SK-N-SH treated with all-trans-retinoic acid at 6 μM for 48 hours (cell line): ENCODE measurements at regions not wholly inside any gene's neighbourhood (a gene's known extent, or its start where the extent isn't known, plus 50 kb on each side); places are given as distances from the start of the nearest gene placed in this dataset.
"Not testable (repeated sequence)": the region's sequence is repeated elsewhere in the genome, so short reads cannot be mapped to it uniquely, and the experiment has no call there.

Experiments used
- ATAC-seq: fragments of 200-7000 bp; cut with Tn5 transposase; 3 replicates; pipeline ENCODE4 v1.9.1; 2020; ENCODE audit warnings: mild to moderate bottlenecking, moderate library complexity
- BACH2 ChIP-seq: fragments of 250-450 bp; sonication (Bioruptor Pico); IDR thresholded peaks from 2 replicates; pipeline ENCODE4 v1.9.0; 2021; ENCODE audit warnings: mild to moderate bottlenecking, borderline replicate concordance
- CSDC2 ChIP-seq: fragments of 250-450 bp; sonication (Bioruptor Pico); IDR thresholded peaks from 2 replicates; pipeline ENCODE4 v1.5.0; 2020; ENCODE audit warnings: mild to moderate bottlenecking, moderate library complexity
- ESRRG ChIP-seq: fragments of 250-450 bp; sonication (Bioruptor Pico); IDR thresholded peaks from 2 replicates; pipeline ENCODE4 v1.6.1; 2021; ENCODE audit warnings: mild to moderate bottlenecking
- ISL1 ChIP-seq: fragments of 250-450 bp; sonication (Bioruptor Pico); IDR thresholded peaks from 2 replicates; pipeline ENCODE4 v2.1.2; 2022; ENCODE audit warnings: mild to moderate bottlenecking, moderate library complexity
- PPARA ChIP-seq: fragments of 250-450 bp; sonication (Bioruptor Pico); IDR thresholded peaks from 2 replicates; pipeline ENCODE4 v1.5.0; 2020; ENCODE audit warnings: mild to moderate bottlenecking, borderline replicate concordance
- RARB ChIP-seq: fragments of 250-450 bp; sonication (Bioruptor Pico); IDR thresholded peaks from 2 replicates; pipeline ENCODE4 v1.8.0; 2021; ENCODE audit warnings: mild to moderate bottlenecking, moderate library complexity
- SNAI2 ChIP-seq: fragments of 250-450 bp; sonication (Bioruptor Pico); IDR thresholded peaks from 2 replicates; pipeline ENCODE4 v1.5.0; 2020; ENCODE audit warnings: mild to moderate bottlenecking, moderate library complexity
- TOX ChIP-seq: fragments of 250-450 bp; sonication (Bioruptor Pico); IDR thresholded peaks from 2 replicates; pipeline ENCODE4 v1.8.0; 2021; ENCODE audit warnings: mild to moderate bottlenecking, moderate library complexity, borderline replicate concordance
- ZC3H10 ChIP-seq: fragments of 250-450 bp; sonication (Bioruptor Pico); IDR thresholded peaks from 2 replicates; pipeline ENCODE4 v1.5.1; 2021; ENCODE audit warnings: mild to moderate bottlenecking, moderate library complexity
- ZFP3 ChIP-seq: fragments of 250-450 bp; sonication (Bioruptor Pico); IDR thresholded peaks from 2 replicates; pipeline ENCODE4 v1.5.0; 2020; ENCODE audit warnings: mild to moderate bottlenecking, moderate library complexity
- ZFP30 ChIP-seq: fragments of 450-650 bp; formaldehyde crosslinking; IDR thresholded peaks from 2 replicates; pipeline ENCODE4 v1.5.0; 2022; ENCODE audit warnings: mild to moderate bottlenecking, moderate library complexity
- ZNF565 ChIP-seq: fragments of 450-650 bp; formaldehyde crosslinking; conservative IDR thresholded peaks from 2 replicates; pipeline ENCODE4 v1.5.0; 2020; ENCODE audit warnings: low read depth, mild to moderate bottlenecking, moderate library complexity
- ZNF70 ChIP-seq: fragments of 450-650 bp; formaldehyde crosslinking; IDR thresholded peaks from 2 replicates; pipeline ENCODE4 v1.5.0; 2020; ENCODE audit warnings: mild to moderate bottlenecking, moderate library complexity
- ZNF8 ChIP-seq: fragments of 450-650 bp; formaldehyde crosslinking; IDR thresholded peaks from 2 replicates; pipeline ENCODE4 v1.5.0; 2020; ENCODE audit warnings: mild to moderate bottlenecking, moderate library complexity
- TF ChIP-seq, protein P1 (sequence below): fragments of 250-450 bp; sonication (Bioruptor Pico); IDR thresholded peaks from 2 replicates; pipeline ENCODE4 v1.5.1; 2020; ENCODE audit warnings: low read depth, mild to moderate bottlenecking, moderate library complexity
- TF ChIP-seq, protein P2 (sequence below): fragments of 250-450 bp; sonication (Bioruptor Pico); IDR thresholded peaks from 2 replicates; pipeline ENCODE4 v1.8.0; 2020; ENCODE audit warnings: mild to moderate bottlenecking, moderate library complexity, borderline replicate concordance
- TF ChIP-seq, protein P3 (sequence below): fragments of 250-450 bp; sonication (Bioruptor Pico); IDR thresholded peaks from 2 replicates; pipeline ENCODE4 v1.5.0; 2020; ENCODE audit warnings: mild to moderate bottlenecking, moderate library complexity
- TF ChIP-seq, protein P4 (sequence below): fragments of 250-450 bp; sonication (Bioruptor Pico); IDR thresholded peaks from 2 replicates; pipeline ENCODE4 v1.5.1; 2021; ENCODE audit warnings: mild to moderate bottlenecking, moderate library complexity

DNA sequence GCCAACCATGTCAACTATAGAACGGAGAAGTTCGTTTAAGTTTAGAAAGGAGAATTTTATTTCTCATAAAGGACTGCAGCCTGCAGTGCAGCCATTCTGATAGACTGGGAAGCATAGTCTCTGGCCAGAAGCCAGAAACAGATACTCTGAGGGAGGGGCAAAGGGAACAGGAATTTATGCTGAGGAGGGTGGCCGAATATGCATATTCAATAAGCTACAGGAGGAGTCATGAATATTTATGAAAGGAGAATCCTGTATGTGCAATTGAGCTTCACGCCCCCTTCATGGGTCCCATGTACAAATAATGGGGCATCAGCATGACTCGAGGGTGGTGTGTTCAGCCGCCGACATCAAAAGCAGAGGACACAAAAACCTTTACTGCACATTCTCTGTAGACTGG, 199.9 kb downstream of the CWF19L2 start:
- TF ChIP-seq RARB (CRISPR knock-in tag) = no peak
- no peak for ATAC-seq

DNA sequence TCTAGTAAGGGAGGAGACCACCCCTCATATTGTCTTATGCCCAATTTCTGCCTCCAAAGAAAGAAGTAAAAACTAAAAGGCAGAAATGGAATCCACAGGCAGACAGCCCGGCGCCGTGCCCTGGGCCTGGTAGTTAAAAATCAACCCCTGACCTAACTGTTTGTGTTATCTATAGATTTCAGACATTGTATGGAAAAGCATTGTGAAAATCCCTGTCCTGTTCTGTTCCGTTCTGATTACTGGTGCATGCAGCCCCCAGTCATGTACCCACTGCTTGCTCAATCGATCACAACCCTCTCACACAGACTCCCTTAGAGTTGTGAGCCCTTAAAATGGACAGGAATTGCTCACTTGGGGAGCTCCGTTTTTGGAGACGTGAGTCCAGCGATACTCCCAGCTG, 204.0 kb downstream of the CWF19L2 start:
- ATAC-seq = not testable (repeated sequence)

DNA sequence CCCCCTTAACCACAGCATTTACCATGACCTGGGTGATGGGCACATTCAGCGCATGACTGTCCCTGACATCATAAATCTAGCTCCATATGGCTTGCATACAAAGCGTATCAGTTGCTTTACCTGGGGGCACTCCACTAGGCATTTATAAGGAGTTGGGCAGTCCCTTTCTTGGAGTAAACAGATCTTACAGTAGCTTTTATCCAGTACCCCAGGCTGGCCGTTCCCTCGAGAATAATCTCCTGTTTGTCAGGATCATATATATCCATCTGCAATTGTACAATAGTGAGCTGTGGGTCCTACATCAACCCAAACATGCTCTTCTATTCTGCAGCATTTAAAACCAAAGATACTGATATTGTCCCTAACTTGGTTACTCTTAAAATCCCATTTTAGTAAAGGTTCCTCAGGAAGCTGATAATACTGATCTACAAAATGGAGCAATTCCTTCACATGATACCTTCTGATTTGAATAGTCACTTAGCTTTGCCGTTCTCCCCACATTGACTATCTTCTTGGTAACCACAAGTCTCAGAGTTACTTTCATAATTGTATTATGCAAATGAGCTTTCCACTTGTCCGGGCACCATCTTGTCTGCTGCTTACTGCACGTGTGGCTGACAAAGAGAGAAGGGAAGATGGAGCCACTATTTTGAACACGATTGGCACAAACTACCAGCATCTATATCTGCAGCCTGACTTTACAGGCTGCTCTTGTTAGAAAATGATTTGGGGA, 205.0 kb downstream of the CWF19L2 start:
- TF ChIP-seq TOX (CRISPR knock-in tag) = no peak
- no peak for TF ChIP-seq ZNF8
- TF ChIP-seq, protein P1, sequence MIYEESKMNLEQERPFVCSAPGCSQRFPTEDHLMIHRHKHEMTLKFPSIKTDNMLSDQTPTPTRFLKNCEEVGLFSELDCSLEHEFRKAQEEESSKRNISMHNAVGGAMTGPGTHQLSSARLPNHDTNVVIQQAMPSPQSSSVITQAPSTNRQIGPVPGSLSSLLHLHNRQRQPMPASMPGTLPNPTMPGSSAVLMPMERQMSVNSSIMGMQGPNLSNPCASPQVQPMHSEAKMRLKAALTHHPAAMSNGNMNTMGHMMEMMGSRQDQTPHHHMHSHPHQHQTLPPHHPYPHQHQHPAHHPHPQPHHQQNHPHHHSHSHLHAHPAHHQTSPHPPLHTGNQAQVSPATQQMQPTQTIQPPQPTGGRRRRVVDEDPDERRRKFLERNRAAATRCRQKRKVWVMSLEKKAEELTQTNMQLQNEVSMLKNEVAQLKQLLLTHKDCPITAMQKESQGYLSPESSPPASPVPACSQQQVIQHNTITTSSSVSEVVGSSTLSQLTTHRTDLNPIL = no peak
- no peak for TF ChIP-seq ZC3H10
- TF ChIP-seq BACH2 (CRISPR knock-in tag) = no peak
- no peak for TF ChIP-seq ZFP30
- TF ChIP-seq, protein P2, sequence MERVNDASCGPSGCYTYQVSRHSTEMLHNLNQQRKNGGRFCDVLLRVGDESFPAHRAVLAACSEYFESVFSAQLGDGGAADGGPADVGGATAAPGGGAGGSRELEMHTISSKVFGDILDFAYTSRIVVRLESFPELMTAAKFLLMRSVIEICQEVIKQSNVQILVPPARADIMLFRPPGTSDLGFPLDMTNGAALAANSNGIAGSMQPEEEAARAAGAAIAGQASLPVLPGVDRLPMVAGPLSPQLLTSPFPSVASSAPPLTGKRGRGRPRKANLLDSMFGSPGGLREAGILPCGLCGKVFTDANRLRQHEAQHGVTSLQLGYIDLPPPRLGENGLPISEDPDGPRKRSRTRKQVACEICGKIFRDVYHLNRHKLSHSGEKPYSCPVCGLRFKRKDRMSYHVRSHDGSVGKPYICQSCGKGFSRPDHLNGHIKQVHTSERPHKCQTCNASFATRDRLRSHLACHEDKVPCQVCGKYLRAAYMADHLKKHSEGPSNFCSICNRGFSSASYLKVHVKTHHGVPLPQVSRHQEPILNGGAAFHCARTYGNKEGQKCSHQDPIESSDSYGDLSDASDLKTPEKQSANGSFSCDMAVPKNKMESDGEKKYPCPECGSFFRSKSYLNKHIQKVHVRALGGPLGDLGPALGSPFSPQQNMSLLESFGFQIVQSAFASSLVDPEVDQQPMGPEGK (CRISPR knock-in tag) = no peak
- no peak for TF ChIP-seq ZNF565 (CRISPR knock-in tag)
- TF ChIP-seq, protein P3, sequence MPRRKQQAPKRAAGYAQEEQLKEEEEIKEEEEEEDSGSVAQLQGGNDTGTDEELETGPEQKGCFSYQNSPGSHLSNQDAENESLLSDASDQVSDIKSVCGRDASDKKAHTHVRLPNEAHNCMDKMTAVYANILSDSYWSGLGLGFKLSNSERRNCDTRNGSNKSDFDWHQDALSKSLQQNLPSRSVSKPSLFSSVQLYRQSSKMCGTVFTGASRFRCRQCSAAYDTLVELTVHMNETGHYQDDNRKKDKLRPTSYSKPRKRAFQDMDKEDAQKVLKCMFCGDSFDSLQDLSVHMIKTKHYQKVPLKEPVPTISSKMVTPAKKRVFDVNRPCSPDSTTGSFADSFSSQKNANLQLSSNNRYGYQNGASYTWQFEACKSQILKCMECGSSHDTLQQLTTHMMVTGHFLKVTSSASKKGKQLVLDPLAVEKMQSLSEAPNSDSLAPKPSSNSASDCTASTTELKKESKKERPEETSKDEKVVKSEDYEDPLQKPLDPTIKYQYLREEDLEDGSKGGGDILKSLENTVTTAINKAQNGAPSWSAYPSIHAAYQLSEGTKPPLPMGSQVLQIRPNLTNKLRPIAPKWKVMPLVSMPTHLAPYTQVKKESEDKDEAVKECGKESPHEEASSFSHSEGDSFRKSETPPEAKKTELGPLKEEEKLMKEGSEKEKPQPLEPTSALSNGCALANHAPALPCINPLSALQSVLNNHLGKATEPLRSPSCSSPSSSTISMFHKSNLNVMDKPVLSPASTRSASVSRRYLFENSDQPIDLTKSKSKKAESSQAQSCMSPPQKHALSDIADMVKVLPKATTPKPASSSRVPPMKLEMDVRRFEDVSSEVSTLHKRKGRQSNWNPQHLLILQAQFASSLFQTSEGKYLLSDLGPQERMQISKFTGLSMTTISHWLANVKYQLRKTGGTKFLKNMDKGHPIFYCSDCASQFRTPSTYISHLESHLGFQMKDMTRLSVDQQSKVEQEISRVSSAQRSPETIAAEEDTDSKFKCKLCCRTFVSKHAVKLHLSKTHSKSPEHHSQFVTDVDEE (CRISPR knock-in tag) = no peak
- TF ChIP-seq, protein P4, sequence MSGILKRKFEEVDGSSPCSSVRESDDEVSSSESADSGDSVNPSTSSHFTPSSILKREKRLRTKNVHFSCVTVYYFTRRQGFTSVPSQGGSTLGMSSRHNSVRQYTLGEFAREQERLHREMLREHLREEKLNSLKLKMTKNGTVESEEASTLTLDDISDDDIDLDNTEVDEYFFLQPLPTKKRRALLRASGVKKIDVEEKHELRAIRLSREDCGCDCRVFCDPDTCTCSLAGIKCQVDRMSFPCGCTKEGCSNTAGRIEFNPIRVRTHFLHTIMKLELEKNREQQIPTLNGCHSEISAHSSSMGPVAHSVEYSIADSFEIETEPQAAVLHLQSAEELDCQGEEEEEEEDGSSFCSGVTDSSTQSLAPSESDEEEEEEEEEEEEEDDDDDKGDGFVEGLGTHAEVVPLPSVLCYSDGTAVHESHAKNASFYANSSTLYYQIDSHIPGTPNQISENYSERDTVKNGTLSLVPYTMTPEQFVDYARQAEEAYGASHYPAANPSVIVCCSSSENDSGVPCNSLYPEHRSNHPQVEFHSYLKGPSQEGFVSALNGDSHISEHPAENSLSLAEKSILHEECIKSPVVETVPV = no peak
- TF ChIP-seq ISL1 = no peak
- no peak for TF ChIP-seq PPARA (CRISPR knock-in tag)
- no peak for TF ChIP-seq RARB (CRISPR knock-in tag)
- no peak for TF ChIP-seq ZNF70
- no peak for TF ChIP-seq ZFP3
- ATAC-seq = no peak

DNA sequence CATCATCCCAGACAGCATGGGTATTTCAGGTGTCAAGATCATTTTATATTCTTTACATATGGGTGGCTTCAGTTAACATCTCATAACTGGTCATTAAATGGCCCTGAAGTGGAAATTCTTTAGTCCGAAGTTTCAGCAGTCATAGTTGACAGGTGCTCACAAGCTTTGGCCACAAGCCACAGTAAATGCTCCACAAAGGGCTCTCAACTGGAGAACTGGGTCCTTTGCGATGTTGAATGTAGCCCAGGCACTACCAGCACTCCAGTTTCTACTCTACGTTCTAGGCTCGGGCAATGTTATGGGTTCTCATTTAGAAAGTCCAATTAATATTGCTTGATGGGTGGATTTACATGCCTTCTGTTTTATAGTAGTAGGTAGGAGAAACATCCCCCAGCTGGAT, 206.3 kb downstream of the CWF19L2 start:
- ATAC-seq = no peak
- TF ChIP-seq ZNF565 (CRISPR knock-in tag) (no peak), TOX (CRISPR knock-in tag) (no peak), ESRRG (no peak), SNAI2 (CRISPR knock-in tag) (no peak), CSDC2 (CRISPR knock-in tag) (no peak), PPARA (CRISPR knock-in tag) (no peak)
- TF ChIP-seq, protein P3 (CRISPR knock-in tag) = no peak
- TF ChIP-seq, protein P1 = no peak
- TF ChIP-seq, all 23 proteins: peak for 0
